T47D (cell line): ENCODE measurements at regions not wholly inside any gene's neighbourhood (a gene's known extent, or its start where the extent isn't known, plus 50 kb on each side); places are given as distances from the start of the nearest gene placed in this dataset.

Source experiments
- DNase-seq, 2 experiments: peaks; one replicate each; pipeline versions ENCODE4 v3.0.0 to v3.0.0-alpha.2; 2011 to 2012; ENCODE audit warnings: low read depth in 1 of 2, low spot score in 1 of 2
- JUND ChIP-seq: IDR thresholded peaks from 2 replicates; pipeline ENCODE4 v1.6.1; 2012; ENCODE audit warnings: low read depth
- in situ Hi-C: cut with HindIII; loops from 2 replicates; pipeline ENCODE4 v1.10.0; 2016; ENCODE audit warnings: low sequenced_read_pairs, low pct_unique_long_range_greater_than_20kb

GRCh38 chr14:98897605-98898309 is 374.2 kb downstream of the BCL11B start:
- DNase-seq, result no peak
- TF ChIP-seq JUND, result no peak
- in situ Hi-C loops, result no loop called here

- no peak for TF ChIP-seq JUND
- in situ Hi-C loops, result no loop called here
- peak in 1 of 2 experiments; percentile 41 for DNase-seq
Observed at GRCh38 chr14:98899441-98899840, 372.6 kb downstream of the BCL11B start.

- in situ Hi-C loops, result no loop called here
- no peak for TF ChIP-seq JUND
- no peak for DNase-seq
Observed at GRCh38 chr14:98900236-98900635, 371.8 kb downstream of the BCL11B start.

GRCh38 chr14:98900798-98901197 is 371.2 kb downstream of the BCL11B start:
- in situ Hi-C loops, result no loop called here
- no peak for TF ChIP-seq JUND
- DNase-seq, result no peak

GRCh38 chr14:98901511-98902205 is 370.3 kb downstream of the BCL11B start:
- in situ Hi-C loops, result no loop called here
- no peak for TF ChIP-seq JUND
- no peak for DNase-seq

GRCh38 chr14:98903371-98903770 is 368.6 kb downstream of the BCL11B start:
- TF ChIP-seq JUND, result no peak
- DNase-seq, result peak in 1 of 2 experiments; percentile 75
- in situ Hi-C loops, result no loop called here

- DNase-seq, result no peak
- TF ChIP-seq JUND, result no peak
- in situ Hi-C loops, result no loop called here
Observed at GRCh38 chr14:98904677-98905076, 367.3 kb downstream of the BCL11B start.

GRCh38 chr14:98906123-98906995 is 365.6 kb downstream of the BCL11B start:
- DNase-seq, result peak in 1 of 2 experiments; percentile 72
- TF ChIP-seq JUND, result no peak
- in situ Hi-C loops, result no loop called here

GRCh38 chr14:98907271-98907670 is 364.7 kb downstream of the BCL11B start:
- TF ChIP-seq JUND, result no peak
- in situ Hi-C loops, result no loop called here

GRCh38 chr14:98908050-98908449 is 363.9 kb downstream of the BCL11B start:
- TF ChIP-seq JUND, result no peak
- no peak for DNase-seq
- in situ Hi-C loops, result no loop called here

More at GRCh38 chr14:98907271-98907670, 364.7 kb downstream of the BCL11B start:
- DNase-seq, result no peak

GRCh38 chr14:98909251-98909944 is 362.6 kb downstream of the BCL11B start:
- in situ Hi-C loops, result no loop called here
- DNase-seq, result no peak
- TF ChIP-seq JUND, result no peak

GRCh38 chr14:98910061-98910460 is 361.9 kb downstream of the BCL11B start:
- TF ChIP-seq JUND, result no peak
- no peak for DNase-seq
- in situ Hi-C loops, result no loop called here
